HepG2 (cell line): ENCODE measurements at regions not wholly inside any gene's neighbourhood (a gene's known extent, or its start where the extent isn't known, plus 50 kb on each side); places are given as distances from the start of the nearest gene placed in this dataset.

Experiments used
- ATAC-seq: fragments of 200-7000 bp; cut with Tn5 transposase; 3 replicates; pipeline ENCODE4 v1.9.1; 2020; ENCODE audit warnings: mild to moderate bottlenecking, moderate library complexity
- BruUV-seq: library from RNA; stranded (reverse); fragments of 400-500 nt; replicated peaks from 2 replicates; lab custom pipeline; 2021; lab: Mats Ljungman, UMichigan
- CTCF ChIA-PET: fragments of 300-600 bp; formaldehyde crosslinking; extraction: SDS; loops from one replicate; lab custom pipeline; 2021; ENCODE audit warnings: low total read pairs, inconsistent platforms, low intra/inter-chr PET ratio; lab: Yijun Ruan, JAX
- POLR2A ChIA-PET: fragments of 350-600 bp; sonication (Branson Sonifier 250); formaldehyde crosslinking; loops from one replicate; lab custom pipeline; 2020; ENCODE audit warnings: antibody characterized with exemption, inconsistent platforms; lab: Yijun Ruan, JAX
- DNase-seq: peaks from one replicate; pipeline ENCODE4 v3.0.0-alpha.2; 2015; ENCODE audit warnings: low spot score
- FAIRE-seq: peaks from 3 replicates; lab custom pipeline; 2011; peaks lifted over from hg19 to GRCh38; lab: Jason Lieb, UNC
- H2AFZ ChIP-seq: one replicate; pipeline ENCODE4 v1.6.1; 2011; ENCODE audit warnings: low read length, inconsistent platforms
- H3K27ac ChIP-seq: fragments of 300-600 bp; 3 replicates; pipeline ENCODE4 v1.8.0; 2011; ENCODE audit warnings: mixed run types, mild to moderate bottlenecking, mixed read lengths, low read length, inconsistent platforms; ENCODE audit not compliant: insufficient read depth; ENCODE audit errors: extremely low read length
- H3K27me3 ChIP-seq, 2 experiments: fragments of 200-600 bp in 1 of 2; 2 replicates in 1 of 2; 3 replicates in 1 of 2; pipeline versions ENCODE4 v1.6.0 to v1.8.0; 2011; ENCODE audit warnings: low read length in 2 of 2, mild to moderate bottlenecking in 2 of 2, moderate library complexity in 2 of 2, inconsistent platforms in 1 of 2; ENCODE audit not compliant: insufficient read depth in 2 of 2, control insufficient read depth in 1 of 2
- H3K36me3 ChIP-seq, 2 experiments: fragments of 200-600 bp in 1 of 2; replicated peaks in 1 of 2; 2 replicates in 1 of 2; 3 replicates in 1 of 2; pipeline versions ENCODE4 v1.5.1 to v1.8.0; 2011; ENCODE audit warnings: low read length in 2 of 2, inconsistent platforms in 1 of 2; ENCODE audit not compliant: insufficient read depth in 2 of 2, control insufficient read depth in 1 of 2
- H3K4me1 ChIP-seq: 2 replicates; pipeline ENCODE4 v1.5.1; 2012; ENCODE audit warnings: low read length, inconsistent platforms; ENCODE audit not compliant: insufficient read depth
- H3K4me2 ChIP-seq: 2 replicates; pipeline ENCODE4 v1.6.0; 2011; ENCODE audit warnings: low read depth, low read length, inconsistent platforms
- H3K4me3 ChIP-seq, 3 experiments: fragments of 200-600 bp in 1 of 3; sonication (generic), shearing (Covaris generic) in 1 of 3; replicated peaks in 1 of 3; 2 replicates each; pipeline ENCODE4 v1.5.1; 2011 to 2016; ENCODE audit warnings: low read length in 3 of 3, inconsistent platforms in 2 of 3, low read depth in 2 of 3, mild to moderate bottlenecking in 2 of 3, control low read depth in 1 of 3, mixed read lengths in 1 of 3; ENCODE audit not compliant: insufficient read depth in 1 of 3
- H3K79me2 ChIP-seq: one replicate; pipeline ENCODE4 v1.6.1; 2011; ENCODE audit warnings: low read length, inconsistent platforms; ENCODE audit not compliant: insufficient read depth
- H3K9ac ChIP-seq: 2 replicates; pipeline ENCODE4 v1.6.0; 2011; ENCODE audit warnings: mild to moderate bottlenecking, low read depth, low read length, inconsistent platforms; ENCODE audit not compliant: insufficient read depth
- H3K9me3 ChIP-seq: 2 replicates; pipeline ENCODE4 v1.5.1; 2012; ENCODE audit warnings: mild to moderate bottlenecking, low read length
- H4K20me1 ChIP-seq: 2 replicates; pipeline ENCODE4 v1.6.0; 2011; ENCODE audit warnings: inconsistent platforms, mild to moderate bottlenecking, low read length, moderate library complexity; ENCODE audit not compliant: insufficient read depth
- ARHGAP35 ChIP-seq: sonication (generic); formaldehyde crosslinking; IDR thresholded peaks from 2 replicates; pipeline ENCODE4 v1.9.0; 2022; ENCODE audit warnings: mild to moderate bottlenecking, inconsistent platforms, moderate library complexity, missing genetic modification reagents, borderline replicate concordance
- ATF7 ChIP-seq, 2 experiments: fragments of 450-650 bp in 1 of 2; sonication (generic) in 1 of 2; formaldehyde crosslinking in 1 of 2; IDR thresholded peaks; 2 replicates each; pipeline versions ENCODE4 v1.4.0 to v1.6.1; 2016 to 2020; ENCODE audit warnings: antibody characterized with exemption in 1 of 2, mild to moderate bottlenecking in 1 of 2, missing genetic modification reagents in 1 of 2
- HES4 ChIP-seq: sonication (generic); formaldehyde crosslinking; IDR thresholded peaks from 2 replicates; pipeline ENCODE4 v1.9.0; 2021; ENCODE audit warnings: mild to moderate bottlenecking, missing genetic modification reagents, borderline replicate concordance
- IKZF1 ChIP-seq: fragments of 450-650 bp; IDR thresholded peaks from 2 replicates; pipeline ENCODE4 v1.7.1; 2016
- LCORL ChIP-seq, 2 experiments: fragments of 450-650 bp in 1 of 2; sonication (generic) in 1 of 2; formaldehyde crosslinking in 1 of 2; IDR thresholded peaks; 2 replicates each; pipeline versions ENCODE4 v1.5.0 to v1.6.1; 2017 to 2020; ENCODE audit warnings: antibody characterized with exemption in 1 of 2, missing genetic modification reagents in 1 of 2
- MAF1 ChIP-seq: sonication (generic); formaldehyde crosslinking; IDR thresholded peaks from 2 replicates; pipeline ENCODE4 v1.5.0; 2020; ENCODE audit warnings: missing genetic modification reagents, borderline replicate concordance
- MXI1 ChIP-seq: IDR thresholded peaks from 3 replicates; pipeline ENCODE4 v1.6.1; 2012; ENCODE audit warnings: low read depth, low read length, inconsistent platforms, borderline replicate concordance
- RAD21 ChIP-seq: fragments of 450-650 bp; formaldehyde crosslinking; IDR thresholded peaks from 2 replicates; pipeline ENCODE4 v1.5.0; 2020; ENCODE audit warnings: mild to moderate bottlenecking
- RFXAP ChIP-seq: sonication (generic); formaldehyde crosslinking; IDR thresholded peaks from 2 replicates; pipeline ENCODE4 v1.4.0; 2020; ENCODE audit warnings: missing genetic modification reagents, borderline replicate concordance
- SNRNP70 ChIP-seq: fragments of 200-400 bp; formaldehyde crosslinking; IDR thresholded peaks from 2 replicates; pipeline ENCODE4 v1.6.1; 2017; ENCODE audit warnings: mild to moderate bottlenecking, low read depth, low read length, moderate library complexity
- SOX6 ChIP-seq, 2 experiments: fragments of 450-650 bp in 1 of 2; sonication (generic) in 1 of 2; formaldehyde crosslinking in 1 of 2; IDR thresholded peaks; 2 replicates each; pipeline versions ENCODE4 v1.4.0 to v1.6.1; 2017 to 2020; ENCODE audit warnings: antibody characterized with exemption in 1 of 2, mild to moderate bottlenecking in 1 of 2, missing genetic modification reagents in 1 of 2
- TOPORS ChIP-seq: sonication (generic); formaldehyde crosslinking; IDR thresholded peaks from 2 replicates; pipeline ENCODE4 v1.8.0; 2023; ENCODE audit warnings: mild to moderate bottlenecking, missing genetic modification reagents
- ZFX ChIP-seq: sonication (generic); formaldehyde crosslinking; IDR thresholded peaks from 2 replicates; pipeline ENCODE4 v1.4.0; 2020; ENCODE audit warnings: mild to moderate bottlenecking, low read depth, missing genetic modification reagents, moderate library complexity
- ZNF282 ChIP-seq: fragments of 450-650 bp; IDR thresholded peaks from 2 replicates; pipeline ENCODE4 v1.6.1; 2018; ENCODE audit not compliant: partially characterized antibody
- WGBS: methylation state at CpG from one replicate; pipeline ENCODE4 v1.1.6; 2017; ENCODE audit warnings: low lambda C conversion rate; 5-methylcytosine and 5-hydroxymethylcytosine counted together
- in situ Hi-C: cut with HindIII; loops from 2 replicates; pipeline ENCODE4 v1.10.0; 2017; ENCODE audit warnings: low pct_unique_long_range_greater_than_20kb; ENCODE audit not compliant: extremely low pct_ligation_motif_present
- intact Hi-C: fragments of 100-400 bp; cut with micrococcal nuclease; formaldehyde crosslinking; loops from one replicate; pipeline ENCODE4 v1.10.0; 2022; ENCODE audit not compliant: unreplicated experiment
- TF ChIP-seq, protein P1 (sequence below): sonication (generic); formaldehyde crosslinking; IDR thresholded peaks from 2 replicates; pipeline ENCODE4 v1.5.1; 2020; ENCODE audit warnings: mild to moderate bottlenecking, moderate library complexity, missing genetic modification reagents
- TF ChIP-seq, protein P2 (sequence below), 2 experiments: sonication (generic) in 1 of 2; formaldehyde crosslinking in 1 of 2; IDR thresholded peaks; 2 replicates each; pipeline versions ENCODE4 v1.4.0 to v1.6.1; 2018 to 2020; ENCODE audit warnings: missing genetic modification reagents in 2 of 2, borderline replicate concordance in 1 of 2, low read depth in 1 of 2, mild to moderate bottlenecking in 1 of 2, missing biosample characterization in 1 of 2
- TF ChIP-seq, protein P3 (sequence below): sonication (generic); formaldehyde crosslinking; IDR thresholded peaks from 2 replicates; pipeline ENCODE4 v1.8.1; 2023; ENCODE audit warnings: mild to moderate bottlenecking, missing genetic modification reagents
- TF ChIP-seq, protein P4 (sequence below): sonication (generic); formaldehyde crosslinking; IDR thresholded peaks from 2 replicates; pipeline ENCODE4 v1.8.1; 2022; ENCODE audit warnings: mild to moderate bottlenecking, missing genetic modification reagents

DNA sequence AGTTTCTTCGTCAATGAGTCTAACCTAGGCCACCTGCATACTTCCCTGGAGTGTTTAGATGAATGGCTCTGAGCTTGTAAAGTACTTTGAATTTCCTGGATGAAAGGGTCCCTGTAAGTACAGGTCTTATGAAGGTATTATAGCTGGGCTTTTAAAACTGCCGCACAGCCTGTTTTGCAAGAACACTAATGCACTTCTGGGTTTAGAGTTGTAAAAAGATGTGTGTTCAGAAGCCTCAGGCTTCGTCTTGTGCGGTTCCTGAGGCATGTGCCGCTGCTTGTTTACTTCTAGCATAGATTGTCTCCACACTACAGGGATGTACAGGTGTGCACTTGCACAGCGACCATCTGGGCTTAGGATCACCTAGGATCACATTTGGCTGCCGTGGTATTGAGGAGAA lies 324.5 kb downstream of the SOX4 start:
- H3K4me2 ChIP-seq: no peak overlapping the region
- BruUV-seq: no TSS peak
- no peak overlapping the region for H3K4me3 ChIP-seq
- DNase-seq (no peak), ATAC-seq (no peak), FAIRE-seq (no peak)
- no peaks in the 10 kb centered on the region for H3K9me3 ChIP-seq
- no peaks in the 10 kb centered on the region for H4K20me1 ChIP-seq
- ChIA-PET CTCF (no interaction called here), POLR2A (no interaction called here)
- no peak overlapping the region for H3K9ac ChIP-seq
- in situ Hi-C loops (no loop called here), intact Hi-C loops (no loop called here)
- H2AFZ ChIP-seq: no peak overlapping the region
- H3K27me3 ChIP-seq: no peaks in the 10 kb centered on the region; a peak in 1 of 5 replicates
- no peak overlapping the region for H3K27ac ChIP-seq
- H3K79me2 ChIP-seq: no peaks in the 10 kb centered on the region
- no peaks in the 10 kb centered on the region for H3K4me1 ChIP-seq
- no peaks in the 10 kb centered on the region for H3K36me3 ChIP-seq
- 23% methylated on average over 7 of the region's 7 CpGs for WGBS
- TF ChIP-seq RFXAP (no peak), SNRNP70 (no peak), IKZF1 (no peak), TOPORS (CRISPR knock-in tag) (no peak), MAF1 (CRISPR knock-in tag) (no peak), ZFX (CRISPR knock-in tag) (no peak), MXI1 (no peak), ATF7 (IDR thresholded peaks at IDR 0.05) (no peak), ATF7 (CRISPR knock-in tag; IDR thresholded peaks at IDR 0.05) (no peak), RAD21 (CRISPR knock-in tag) (no peak), HES4 (CRISPR knock-in tag) (no peak), SOX6 (IDR thresholded peaks at IDR 0.05) (no peak), SOX6 (CRISPR knock-in tag; IDR thresholded peaks at IDR 0.05) (no peak), ARHGAP35 (CRISPR knock-in tag) (no peak), ZNF282 (no peak), LCORL (IDR thresholded peaks at IDR 0.05) (no peak), LCORL (CRISPR knock-in tag; IDR thresholded peaks at IDR 0.05) (no peak)
- TF ChIP-seq, protein P1, sequence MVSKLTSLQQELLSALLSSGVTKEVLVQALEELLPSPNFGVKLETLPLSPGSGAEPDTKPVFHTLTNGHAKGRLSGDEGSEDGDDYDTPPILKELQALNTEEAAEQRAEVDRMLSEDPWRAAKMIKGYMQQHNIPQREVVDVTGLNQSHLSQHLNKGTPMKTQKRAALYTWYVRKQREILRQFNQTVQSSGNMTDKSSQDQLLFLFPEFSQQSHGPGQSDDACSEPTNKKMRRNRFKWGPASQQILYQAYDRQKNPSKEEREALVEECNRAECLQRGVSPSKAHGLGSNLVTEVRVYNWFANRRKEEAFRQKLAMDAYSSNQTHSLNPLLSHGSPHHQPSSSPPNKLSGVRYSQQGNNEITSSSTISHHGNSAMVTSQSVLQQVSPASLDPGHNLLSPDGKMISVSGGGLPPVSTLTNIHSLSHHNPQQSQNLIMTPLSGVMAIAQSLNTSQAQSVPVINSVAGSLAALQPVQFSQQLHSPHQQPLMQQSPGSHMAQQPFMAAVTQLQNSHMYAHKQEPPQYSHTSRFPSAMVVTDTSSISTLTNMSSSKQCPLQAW (CRISPR knock-in tag): no peak
- TF ChIP-seq, protein P2, sequence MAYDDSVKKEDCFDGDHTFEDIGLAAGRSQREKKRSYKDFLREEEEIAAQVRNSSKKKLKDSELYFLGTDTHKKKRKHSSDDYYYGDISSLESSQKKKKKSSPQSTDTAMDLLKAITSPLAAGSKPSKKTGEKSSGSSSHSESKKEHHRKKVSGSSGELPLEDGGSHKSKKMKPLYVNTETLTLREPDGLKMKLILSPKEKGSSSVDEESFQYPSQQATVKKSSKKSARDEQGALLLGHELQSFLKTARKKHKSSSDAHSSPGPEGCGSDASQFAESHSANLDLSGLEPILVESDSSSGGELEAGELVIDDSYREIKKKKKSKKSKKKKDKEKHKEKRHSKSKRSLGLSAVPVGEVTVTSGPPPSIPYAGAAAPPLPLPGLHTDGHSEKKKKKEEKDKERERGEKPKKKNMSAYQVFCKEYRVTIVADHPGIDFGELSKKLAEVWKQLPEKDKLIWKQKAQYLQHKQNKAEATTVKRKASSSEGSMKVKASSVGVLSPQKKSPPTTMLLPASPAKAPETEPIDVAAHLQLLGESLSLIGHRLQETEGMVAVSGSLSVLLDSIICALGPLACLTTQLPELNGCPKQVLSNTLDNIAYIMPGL (CRISPR knock-in tag; IDR thresholded peaks at IDR 0.05; ENCODE audit: borderline replicate concordance in 1 of 2, low read depth in 1 of 2): no peak
- TF ChIP-seq, protein P3, sequence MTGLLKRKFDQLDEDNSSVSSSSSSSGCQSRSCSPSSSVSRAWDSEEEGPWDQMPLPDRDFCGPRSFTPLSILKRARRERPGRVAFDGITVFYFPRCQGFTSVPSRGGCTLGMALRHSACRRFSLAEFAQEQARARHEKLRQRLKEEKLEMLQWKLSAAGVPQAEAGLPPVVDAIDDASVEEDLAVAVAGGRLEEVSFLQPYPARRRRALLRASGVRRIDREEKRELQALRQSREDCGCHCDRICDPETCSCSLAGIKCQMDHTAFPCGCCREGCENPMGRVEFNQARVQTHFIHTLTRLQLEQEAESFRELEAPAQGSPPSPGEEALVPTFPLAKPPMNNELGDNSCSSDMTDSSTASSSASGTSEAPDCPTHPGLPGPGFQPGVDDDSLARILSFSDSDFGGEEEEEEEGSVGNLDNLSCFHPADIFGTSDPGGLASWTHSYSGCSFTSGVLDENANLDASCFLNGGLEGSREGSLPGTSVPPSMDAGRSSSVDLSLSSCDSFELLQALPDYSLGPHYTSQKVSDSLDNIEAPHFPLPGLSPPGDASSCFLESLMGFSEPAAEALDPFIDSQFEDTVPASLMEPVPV (CRISPR knock-in tag): no peak
- TF ChIP-seq, protein P4, sequence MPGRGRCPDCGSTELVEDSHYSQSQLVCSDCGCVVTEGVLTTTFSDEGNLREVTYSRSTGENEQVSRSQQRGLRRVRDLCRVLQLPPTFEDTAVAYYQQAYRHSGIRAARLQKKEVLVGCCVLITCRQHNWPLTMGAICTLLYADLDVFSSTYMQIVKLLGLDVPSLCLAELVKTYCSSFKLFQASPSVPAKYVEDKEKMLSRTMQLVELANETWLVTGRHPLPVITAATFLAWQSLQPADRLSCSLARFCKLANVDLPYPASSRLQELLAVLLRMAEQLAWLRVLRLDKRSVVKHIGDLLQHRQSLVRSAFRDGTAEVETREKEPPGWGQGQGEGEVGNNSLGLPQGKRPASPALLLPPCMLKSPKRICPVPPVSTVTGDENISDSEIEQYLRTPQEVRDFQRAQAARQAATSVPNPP: no peak
